ENCODE measurements at regions not wholly inside any gene's neighbourhood (a gene's known extent, or its start where the extent isn't known, plus 50 kb on each side); places are given as distances from the start of the nearest gene placed in this dataset.

DNA sequence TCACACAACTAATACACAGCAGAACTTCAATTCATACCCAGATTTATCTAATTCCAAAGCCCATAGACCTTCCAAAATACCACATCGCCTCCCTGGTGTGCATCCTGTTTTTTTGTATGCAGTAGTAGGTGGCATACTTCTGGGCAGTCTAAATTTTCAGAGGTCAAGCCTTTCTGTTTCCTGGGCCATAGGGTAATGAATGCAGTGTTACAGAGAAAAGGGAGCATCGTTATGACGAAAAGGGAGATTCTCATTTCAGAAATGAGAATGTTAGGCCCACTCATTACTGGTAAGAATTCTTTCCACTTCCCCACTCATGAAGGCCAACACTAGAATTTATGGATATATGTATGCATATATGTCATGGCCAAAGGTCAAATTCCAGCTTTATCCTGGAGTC lies 267.8 kb upstream of the ASIC2 start:
- CTCF ChIA-PET = no interaction called here
- no peak overlapping the region for H3K27ac ChIP-seq
- POLR2A ChIA-PET (ENCODE audit: low non-redundant PET) = no interaction called here
- TF ChIP-seq, protein P1, sequence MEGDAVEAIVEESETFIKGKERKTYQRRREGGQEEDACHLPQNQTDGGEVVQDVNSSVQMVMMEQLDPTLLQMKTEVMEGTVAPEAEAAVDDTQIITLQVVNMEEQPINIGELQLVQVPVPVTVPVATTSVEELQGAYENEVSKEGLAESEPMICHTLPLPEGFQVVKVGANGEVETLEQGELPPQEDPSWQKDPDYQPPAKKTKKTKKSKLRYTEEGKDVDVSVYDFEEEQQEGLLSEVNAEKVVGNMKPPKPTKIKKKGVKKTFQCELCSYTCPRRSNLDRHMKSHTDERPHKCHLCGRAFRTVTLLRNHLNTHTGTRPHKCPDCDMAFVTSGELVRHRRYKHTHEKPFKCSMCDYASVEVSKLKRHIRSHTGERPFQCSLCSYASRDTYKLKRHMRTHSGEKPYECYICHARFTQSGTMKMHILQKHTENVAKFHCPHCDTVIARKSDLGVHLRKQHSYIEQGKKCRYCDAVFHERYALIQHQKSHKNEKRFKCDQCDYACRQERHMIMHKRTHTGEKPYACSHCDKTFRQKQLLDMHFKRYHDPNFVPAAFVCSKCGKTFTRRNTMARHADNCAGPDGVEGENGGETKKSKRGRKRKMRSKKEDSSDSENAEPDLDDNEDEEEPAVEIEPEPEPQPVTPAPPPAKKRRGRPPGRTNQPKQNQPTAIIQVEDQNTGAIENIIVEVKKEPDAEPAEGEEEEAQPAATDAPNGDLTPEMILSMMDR (conservative IDR thresholded peaks at IDR 0.05; ENCODE audit: low read depth) = no peak
- no peak for DNase-seq (ENCODE audit: low spot score)

DNA sequence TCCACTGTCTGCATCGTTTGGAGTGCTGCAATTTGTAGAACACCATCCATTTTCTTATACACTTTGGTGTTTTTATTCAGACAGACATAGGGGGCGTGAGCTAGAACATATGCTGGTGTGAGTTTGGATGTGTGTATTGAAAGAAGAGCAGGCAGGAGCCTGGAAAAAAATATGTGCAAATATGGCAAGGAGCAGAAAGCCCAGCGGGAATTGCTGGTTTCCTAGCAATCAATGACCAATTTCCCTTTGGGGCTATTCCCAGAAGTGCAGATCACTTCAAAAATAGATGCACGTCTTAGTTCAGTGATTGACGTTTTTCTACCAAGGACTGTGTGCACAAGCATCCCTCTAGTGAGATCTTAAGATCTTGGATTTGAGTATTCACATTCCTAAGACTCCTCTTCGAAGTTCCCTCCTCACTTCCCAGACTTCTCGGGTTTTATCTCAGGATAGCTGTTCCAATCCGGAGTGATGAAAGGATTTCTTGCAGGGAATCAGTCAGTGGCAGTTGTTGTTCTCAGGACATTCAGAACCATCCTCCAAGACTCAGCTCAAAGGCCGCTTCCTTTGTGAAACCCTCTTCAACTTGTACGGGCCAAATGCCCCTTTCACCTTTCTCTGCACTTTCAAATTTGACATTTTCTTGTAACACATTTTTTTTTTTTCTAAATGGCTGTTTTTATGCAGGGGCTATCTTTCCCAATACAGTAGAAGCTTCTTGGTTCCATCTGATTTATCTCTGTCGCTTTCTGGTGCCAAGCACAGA lies 268.7 kb upstream of the ASIC2 start:
- CTCF ChIA-PET = interaction anchor here (0.8 kb wide), 1 partner anchor 9 kb away, joined by 3 read pairs; no protein-coding TSS in a partner anchor
- TF ChIP-seq, protein P1 (conservative IDR thresholded peaks at IDR 0.05; ENCODE audit: low read depth) = no peak
- H3K27ac ChIP-seq = no peak overlapping the region
- no peak for DNase-seq (ENCODE audit: low spot score)
- POLR2A ChIA-PET (ENCODE audit: low non-redundant PET) = no interaction called here

- POLR2A ChIA-PET (ENCODE audit: low non-redundant PET) = no interaction called here
- TF ChIP-seq, protein P1 (conservative IDR thresholded peaks at IDR 0.05; ENCODE audit: low read depth) = no peak
- CTCF ChIA-PET = no interaction called here
- H3K27ac ChIP-seq = no peak overlapping the region
- no peak for DNase-seq (ENCODE audit: low spot score)
Observed at GRCh38 chr17:33562792-33563191, 269.7 kb upstream of the ASIC2 start.

- ChIA-PET CTCF (no interaction called here), POLR2A (ENCODE audit: low non-redundant PET) (no interaction called here)
- no peak overlapping the region for H3K27ac ChIP-seq
- no peak for DNase-seq (ENCODE audit: low spot score)
- TF ChIP-seq, protein P1 (conservative IDR thresholded peaks at IDR 0.05; ENCODE audit: low read depth) = no peak
Observed at GRCh38 chr17:33564146-33564545, 271.1 kb upstream of the ASIC2 start.

DNA sequence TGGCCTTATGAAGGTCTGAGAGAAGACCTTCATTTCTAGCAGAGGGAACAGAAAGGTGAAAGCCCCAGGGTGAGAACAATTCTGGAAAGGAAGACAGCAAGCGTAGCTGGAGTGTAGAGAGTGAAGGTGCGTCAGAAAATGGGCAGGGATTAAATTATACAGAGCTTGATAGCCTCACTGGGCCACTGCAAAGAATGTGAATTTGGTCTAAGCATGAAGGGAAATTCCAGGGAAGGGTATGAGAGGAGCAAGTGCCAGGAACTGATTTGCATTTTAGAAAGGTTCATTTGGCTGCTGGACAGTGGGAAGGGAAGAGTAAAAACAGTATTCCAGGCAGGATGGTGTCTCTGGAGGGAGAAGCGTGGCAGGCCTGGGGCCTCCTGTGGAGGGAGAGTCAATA lies 274.1 kb upstream of the ASIC2 start:
- no peak for DNase-seq (ENCODE audit: low spot score)
- TF ChIP-seq, protein P1 (conservative IDR thresholded peaks at IDR 0.05; ENCODE audit: low read depth) = no peak
- ChIA-PET CTCF (no interaction called here), POLR2A (ENCODE audit: low non-redundant PET) (no interaction called here)
- H3K27ac ChIP-seq = no peak overlapping the region

DNA sequence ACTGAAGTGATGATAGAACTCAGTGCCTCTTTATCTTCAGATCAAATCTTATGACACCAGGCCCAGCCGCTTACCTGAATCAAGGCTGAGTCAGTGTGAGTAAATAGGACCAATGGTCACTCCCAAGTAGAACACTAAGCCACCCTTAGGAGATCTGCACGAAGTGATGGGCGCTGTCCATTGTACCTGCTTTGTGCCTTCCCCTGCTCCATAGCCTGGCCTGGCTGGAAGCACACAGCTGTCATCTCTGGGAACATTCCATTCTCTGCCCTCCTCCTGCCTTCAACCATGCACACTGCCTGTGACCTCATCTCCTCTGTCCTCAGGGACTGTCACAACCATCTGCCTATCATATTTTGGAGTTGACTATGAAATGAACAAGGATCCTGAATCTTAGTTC lies 279.5 kb upstream of the ASIC2 start:
- TF ChIP-seq, protein P1 (conservative IDR thresholded peaks at IDR 0.05; ENCODE audit: low read depth) = no peak
- CTCF ChIA-PET = no interaction called here
- DNase-seq (ENCODE audit: low spot score) = peak; percentile 13
- H3K27ac ChIP-seq = no peak overlapping the region
- POLR2A ChIA-PET (ENCODE audit: low non-redundant PET) = no interaction called here
